ENCODE measurements at regions not wholly inside any gene's neighbourhood (a gene's known extent, or its start where the extent isn't known, plus 50 kb on each side); places are given as distances from the start of the nearest gene placed in this dataset.

DNA sequence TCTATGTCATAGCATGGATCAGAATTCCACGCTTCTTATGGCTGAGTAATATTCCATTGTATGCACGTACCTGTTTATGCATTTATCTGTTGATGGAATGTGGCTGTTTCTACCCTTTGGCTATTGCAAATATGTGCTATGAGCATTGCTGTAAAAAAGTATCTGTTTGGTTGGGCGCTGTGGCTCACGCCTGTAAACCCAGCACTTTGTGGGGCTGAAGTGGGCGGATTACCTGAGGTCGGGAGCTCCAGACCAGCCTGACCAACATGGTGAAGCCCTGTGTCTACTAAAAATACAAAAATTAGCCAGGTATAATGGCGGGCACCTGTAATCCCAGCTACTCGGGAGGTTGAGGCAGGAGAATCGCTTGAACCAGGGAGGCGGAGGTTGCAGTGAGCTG, 182.4 kb downstream of the BCAS1 start:
- no peak for TF ChIP-seq EP300 (IDR thresholded peaks at IDR 0.05)
- TF ChIP-seq, protein P1, sequence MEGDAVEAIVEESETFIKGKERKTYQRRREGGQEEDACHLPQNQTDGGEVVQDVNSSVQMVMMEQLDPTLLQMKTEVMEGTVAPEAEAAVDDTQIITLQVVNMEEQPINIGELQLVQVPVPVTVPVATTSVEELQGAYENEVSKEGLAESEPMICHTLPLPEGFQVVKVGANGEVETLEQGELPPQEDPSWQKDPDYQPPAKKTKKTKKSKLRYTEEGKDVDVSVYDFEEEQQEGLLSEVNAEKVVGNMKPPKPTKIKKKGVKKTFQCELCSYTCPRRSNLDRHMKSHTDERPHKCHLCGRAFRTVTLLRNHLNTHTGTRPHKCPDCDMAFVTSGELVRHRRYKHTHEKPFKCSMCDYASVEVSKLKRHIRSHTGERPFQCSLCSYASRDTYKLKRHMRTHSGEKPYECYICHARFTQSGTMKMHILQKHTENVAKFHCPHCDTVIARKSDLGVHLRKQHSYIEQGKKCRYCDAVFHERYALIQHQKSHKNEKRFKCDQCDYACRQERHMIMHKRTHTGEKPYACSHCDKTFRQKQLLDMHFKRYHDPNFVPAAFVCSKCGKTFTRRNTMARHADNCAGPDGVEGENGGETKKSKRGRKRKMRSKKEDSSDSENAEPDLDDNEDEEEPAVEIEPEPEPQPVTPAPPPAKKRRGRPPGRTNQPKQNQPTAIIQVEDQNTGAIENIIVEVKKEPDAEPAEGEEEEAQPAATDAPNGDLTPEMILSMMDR (IDR thresholded peaks at IDR 0.05) = no peak
